KMS-11 (cell line): ENCODE measurements at regions not wholly inside any gene's neighbourhood (a gene's known extent, or its start where the extent isn't known, plus 50 kb on each side); places are given as distances from the start of the nearest gene placed in this dataset.

Experiments used
- H2AFZ ChIP-seq: fragments of 200-600 bp; sonication (generic); 2 replicates; pipeline ENCODE4 v1.6.1; 2016; ENCODE audit warnings: antibody characterized with exemption, mixed run types, low read depth
- H3K27ac ChIP-seq: fragments of 200-600 bp; sonication (generic); 2 replicates; pipeline ENCODE4 v1.6.1; 2016; ENCODE audit warnings: mild to moderate bottlenecking, mixed run types
- H3K27me3 ChIP-seq: fragments of 200-600 bp; sonication (generic); 2 replicates; pipeline ENCODE4 v1.6.1; 2017; ENCODE audit warnings: mild to moderate bottlenecking, low read depth, mixed run types, moderate library complexity; ENCODE audit not compliant: insufficient read depth
- H3K36me3 ChIP-seq: fragments of 200-600 bp; sonication (generic); 2 replicates; pipeline ENCODE4 v1.6.1; 2017; ENCODE audit warnings: mild to moderate bottlenecking, mixed run types; ENCODE audit not compliant: insufficient read depth
- H3K4me1 ChIP-seq: fragments of 200-600 bp; sonication (generic); 2 replicates; pipeline ENCODE4 v1.6.1; 2016; ENCODE audit warnings: mild to moderate bottlenecking, low read depth, mixed run types; ENCODE audit not compliant: poor library complexity, severe bottlenecking
- H3K4me2 ChIP-seq: fragments of 200-600 bp; sonication (generic); 2 replicates; pipeline ENCODE4 v1.7.0; 2016; ENCODE audit warnings: mild to moderate bottlenecking, mixed run types
- H3K4me3 ChIP-seq: fragments of 200-600 bp; sonication (generic); IDR thresholded peaks from 2 replicates; pipeline ENCODE4 v1.6.1; 2017; ENCODE audit warnings: low read depth, low read length, mixed read lengths; ENCODE audit not compliant: insufficient read depth
- H3K79me2 ChIP-seq: fragments of 200-600 bp; sonication (generic); 2 replicates; pipeline ENCODE4 v1.6.1; 2016; ENCODE audit warnings: low read depth, mixed run types; ENCODE audit not compliant: insufficient read depth
- H3K9ac ChIP-seq: fragments of 200-600 bp; sonication (generic); 2 replicates; pipeline ENCODE4 v1.6.1; 2016; ENCODE audit warnings: mild to moderate bottlenecking, mixed run types
- H4K20me1 ChIP-seq: fragments of 200-600 bp; sonication (generic); 2 replicates; pipeline ENCODE4 v1.6.1; 2016; ENCODE audit warnings: mild to moderate bottlenecking, mixed run types; ENCODE audit not compliant: insufficient read depth
- CTCF ChIP-seq: fragments of 200-600 bp; sonication (generic); conservative IDR thresholded peaks from 2 replicates; pipeline ENCODE4 v1.6.1; 2017; ENCODE audit warnings: low read depth, mild to moderate bottlenecking, antibody characterized with exemption, low read length, moderate library complexity, mixed read lengths

GRCh38 chr11:109733245-109733644, 311.3 kb downstream of the C11orf87 start:
- Histone ChIP-seq H3K27me3 (no peaks in the 10 kb centered on the region), H3K79me2 (no peaks in the 10 kb centered on the region), H2AFZ (no peak overlapping the region), H3K27ac (no peak overlapping the region), H4K20me1 (no peaks in the 10 kb centered on the region), H3K4me2 (no peak overlapping the region), H3K36me3 (no peaks in the 10 kb centered on the region), H3K4me3 (no peak overlapping the region), H3K9ac (no peak overlapping the region), H3K4me1 (no peaks in the 10 kb centered on the region)
- TF ChIP-seq CTCF: no peak

GRCh38 chr11:109734566-109734965, 312.6 kb downstream of the C11orf87 start:
- H3K27me3 ChIP-seq: no peaks in the 10 kb centered on the region
- no peak overlapping the region for H3K4me3 ChIP-seq
- no peak overlapping the region for H3K27ac ChIP-seq
- H3K9ac ChIP-seq: no peak overlapping the region
- no peak overlapping the region for H2AFZ ChIP-seq
- no peaks in the 10 kb centered on the region for H3K4me1 ChIP-seq
- no peaks in the 10 kb centered on the region for H3K36me3 ChIP-seq
- no peaks in the 10 kb centered on the region for H4K20me1 ChIP-seq
- no peak overlapping the region for H3K4me2 ChIP-seq
- TF ChIP-seq CTCF: no peak
- H3K79me2 ChIP-seq: no peaks in the 10 kb centered on the region

- Histone ChIP-seq H2AFZ (no peak overlapping the region), H3K4me1 (no peaks in the 10 kb centered on the region), H3K27ac (no peak overlapping the region), H3K36me3 (no peaks in the 10 kb centered on the region), H3K27me3 (no peaks in the 10 kb centered on the region), H3K4me2 (no peak overlapping the region), H3K9ac (no peak overlapping the region), H4K20me1 (no peaks in the 10 kb centered on the region), H3K79me2 (no peaks in the 10 kb centered on the region), H3K4me3 (no peak overlapping the region)
- no peak for TF ChIP-seq CTCF
These were observed 313.1 kb downstream of the C11orf87 start for GRCh38 chr11:109735128-109735527.

- H2AFZ ChIP-seq: no peak overlapping the region
- no peaks in the 10 kb centered on the region for H3K79me2 ChIP-seq
- H3K27me3 ChIP-seq: no peaks in the 10 kb centered on the region
- H3K27ac ChIP-seq: no peak overlapping the region
- no peak overlapping the region for H3K4me3 ChIP-seq
- H3K4me2 ChIP-seq: no peak overlapping the region
- no peak overlapping the region for H3K9ac ChIP-seq
- no peaks in the 10 kb centered on the region for H3K4me1 ChIP-seq
- H4K20me1 ChIP-seq: no peaks in the 10 kb centered on the region
- TF ChIP-seq CTCF: no peak
- H3K36me3 ChIP-seq: no peaks in the 10 kb centered on the region
These were observed 317.4 kb downstream of the C11orf87 start for GRCh38 chr11:109739379-109739778.
